ENCODE measurements at regions not wholly inside any gene's neighbourhood (a gene's known extent, or its start where the extent isn't known, plus 50 kb on each side); places are given as distances from the start of the nearest gene placed in this dataset.

DNA sequence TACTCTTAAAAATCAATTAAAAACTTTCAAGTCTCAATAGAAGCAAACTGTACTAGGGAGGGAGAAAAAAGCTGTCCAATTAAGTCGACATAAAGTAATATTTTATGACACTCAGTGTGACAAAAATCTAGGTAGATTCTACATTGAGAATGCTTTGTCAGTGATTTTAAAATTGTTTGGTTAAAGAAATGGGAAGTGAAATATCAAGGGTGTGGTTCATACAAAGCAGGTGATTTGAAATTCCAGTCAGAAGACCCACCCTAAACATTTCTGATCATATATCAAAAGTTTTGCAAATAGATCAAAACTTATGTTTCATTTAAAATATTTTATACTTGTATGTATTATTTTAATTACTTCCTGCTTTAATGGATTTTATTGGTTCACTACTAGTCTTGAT lies 338.9 kb upstream of the DCC start:
- Histone ChIP-seq H3K27me3 (no peaks in the 10 kb centered on the region), H3K36me3 (no peaks in the 10 kb centered on the region), H3K9me3 (no peaks in the 10 kb centered on the region), H3K4me1 (no peaks in the 10 kb centered on the region), H3K27ac (no peak overlapping the region), H3K4me3 (no peak overlapping the region)
- TF ChIP-seq, protein P1, sequence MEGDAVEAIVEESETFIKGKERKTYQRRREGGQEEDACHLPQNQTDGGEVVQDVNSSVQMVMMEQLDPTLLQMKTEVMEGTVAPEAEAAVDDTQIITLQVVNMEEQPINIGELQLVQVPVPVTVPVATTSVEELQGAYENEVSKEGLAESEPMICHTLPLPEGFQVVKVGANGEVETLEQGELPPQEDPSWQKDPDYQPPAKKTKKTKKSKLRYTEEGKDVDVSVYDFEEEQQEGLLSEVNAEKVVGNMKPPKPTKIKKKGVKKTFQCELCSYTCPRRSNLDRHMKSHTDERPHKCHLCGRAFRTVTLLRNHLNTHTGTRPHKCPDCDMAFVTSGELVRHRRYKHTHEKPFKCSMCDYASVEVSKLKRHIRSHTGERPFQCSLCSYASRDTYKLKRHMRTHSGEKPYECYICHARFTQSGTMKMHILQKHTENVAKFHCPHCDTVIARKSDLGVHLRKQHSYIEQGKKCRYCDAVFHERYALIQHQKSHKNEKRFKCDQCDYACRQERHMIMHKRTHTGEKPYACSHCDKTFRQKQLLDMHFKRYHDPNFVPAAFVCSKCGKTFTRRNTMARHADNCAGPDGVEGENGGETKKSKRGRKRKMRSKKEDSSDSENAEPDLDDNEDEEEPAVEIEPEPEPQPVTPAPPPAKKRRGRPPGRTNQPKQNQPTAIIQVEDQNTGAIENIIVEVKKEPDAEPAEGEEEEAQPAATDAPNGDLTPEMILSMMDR (IDR thresholded peaks at IDR 0.05): no peak
- DNase-seq (ENCODE audit: low spot score): no peak

DNA sequence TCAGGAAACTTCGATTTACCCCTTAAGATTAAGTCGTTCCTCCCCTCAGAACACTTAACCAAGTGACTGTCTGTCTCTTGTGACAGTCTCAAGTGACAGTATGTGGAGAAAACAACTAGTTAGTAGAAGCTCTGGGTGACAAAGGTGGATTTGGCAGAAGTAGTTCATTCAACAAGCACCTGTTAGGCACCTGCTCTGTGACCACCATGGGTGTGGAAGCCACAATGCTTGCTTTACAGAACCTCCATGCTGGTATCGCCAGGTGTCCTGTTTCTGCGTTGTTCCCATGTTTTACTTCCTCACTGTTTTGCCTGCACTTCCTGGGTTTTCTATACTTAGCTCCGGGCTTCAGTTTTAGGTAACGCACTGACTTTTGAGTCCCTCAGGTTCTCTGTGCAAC lies 337.4 kb upstream of the DCC start:
- Histone ChIP-seq H3K9me3 (no peaks in the 10 kb centered on the region), H3K4me1 (no peaks in the 10 kb centered on the region), H3K27me3 (no peaks in the 10 kb centered on the region), H3K4me3 (no peak overlapping the region), H3K36me3 (no peaks in the 10 kb centered on the region), H3K27ac (no peak overlapping the region)
- DNase-seq (ENCODE audit: low spot score): no peak
- TF ChIP-seq, protein P1 (IDR thresholded peaks at IDR 0.05): no peak

DNA sequence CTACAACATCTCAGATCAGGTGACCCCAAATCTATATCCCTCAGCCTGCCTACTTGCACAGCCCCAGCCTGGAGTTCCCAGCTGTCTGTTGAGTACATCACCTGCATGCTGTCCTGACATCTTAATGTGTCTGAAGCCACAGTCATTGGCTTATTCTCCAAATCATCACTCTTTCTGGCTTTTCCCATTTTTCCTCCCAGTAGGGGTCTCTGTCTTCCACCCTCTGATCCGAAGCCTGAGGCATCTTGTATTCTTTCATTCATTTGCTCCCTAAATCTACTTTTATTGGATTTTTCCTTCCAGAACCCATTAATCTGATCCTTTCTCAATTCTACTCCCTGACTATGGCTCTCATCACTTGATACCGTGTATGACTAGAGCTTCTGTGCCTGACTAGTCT lies 332.9 kb upstream of the DCC start:
- H3K4me3 ChIP-seq: no peak overlapping the region
- TF ChIP-seq, protein P1 (IDR thresholded peaks at IDR 0.05): no peak
- DNase-seq (ENCODE audit: low spot score): no peak
- no peaks in the 10 kb centered on the region for H3K4me1 ChIP-seq
- no peaks in the 10 kb centered on the region for H3K27me3 ChIP-seq
- no peaks in the 10 kb centered on the region for H3K36me3 ChIP-seq
- H3K27ac ChIP-seq: no peak overlapping the region
- no peaks in the 10 kb centered on the region for H3K9me3 ChIP-seq

DNA sequence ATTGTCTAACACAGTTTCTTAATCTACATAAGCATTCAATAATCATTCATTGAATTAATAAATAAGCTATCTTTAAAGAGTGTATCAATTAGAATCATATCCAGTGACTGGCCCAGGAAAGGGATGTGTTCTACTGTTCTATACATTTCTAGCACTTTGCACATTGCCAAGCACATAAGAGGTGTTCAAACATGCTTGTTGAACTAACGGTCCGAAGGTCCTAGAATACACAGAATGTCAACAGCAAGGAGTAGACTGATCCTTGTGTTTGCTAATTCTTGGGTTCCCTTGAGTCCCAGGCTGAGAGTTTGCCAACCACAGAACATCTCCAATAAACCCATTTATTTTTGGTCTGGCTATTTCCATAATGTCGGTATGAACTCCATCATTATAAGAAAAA lies 331.7 kb upstream of the DCC start:
- TF ChIP-seq, protein P1 (IDR thresholded peaks at IDR 0.05): no peak

DNA sequence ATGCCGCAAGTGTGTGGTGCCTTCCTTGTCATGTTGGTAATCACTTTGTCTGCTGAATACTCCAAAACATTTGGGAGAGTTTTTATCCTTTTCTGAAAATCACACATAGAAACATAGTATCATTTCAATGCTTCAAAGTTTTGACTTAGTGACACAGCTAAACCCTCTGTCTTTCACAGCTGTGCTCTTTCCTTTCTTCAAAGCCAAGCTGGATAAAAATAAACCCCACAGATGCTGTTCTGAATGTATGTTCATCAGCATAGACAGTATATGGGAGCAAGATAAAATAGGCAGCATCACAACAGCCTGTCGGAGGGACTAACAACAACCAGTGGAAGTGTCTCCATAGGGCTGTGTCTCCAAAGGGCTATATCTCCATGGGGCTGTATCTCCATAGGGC lies 331.3 kb upstream of the DCC start:
- Histone ChIP-seq H3K4me1 (no peaks in the 10 kb centered on the region), H3K9me3 (no peaks in the 10 kb centered on the region), H3K27ac (no peak overlapping the region), H3K4me3 (no peak overlapping the region), H3K36me3 (no peaks in the 10 kb centered on the region), H3K27me3 (no peaks in the 10 kb centered on the region)
- TF ChIP-seq, protein P1 (IDR thresholded peaks at IDR 0.05): no peak
- DNase-seq (ENCODE audit: low spot score): no peak

More for the DNA sequence above, 331.7 kb upstream of the DCC start:
- no peak overlapping the region for H3K27ac ChIP-seq
- H3K36me3 ChIP-seq: no peaks in the 10 kb centered on the region
- H3K4me3 ChIP-seq: no peak overlapping the region
- DNase-seq (ENCODE audit: low spot score): no peak
- no peaks in the 10 kb centered on the region for H3K4me1 ChIP-seq
- H3K27me3 ChIP-seq: no peaks in the 10 kb centered on the region
- H3K9me3 ChIP-seq: no peaks in the 10 kb centered on the region

DNA sequence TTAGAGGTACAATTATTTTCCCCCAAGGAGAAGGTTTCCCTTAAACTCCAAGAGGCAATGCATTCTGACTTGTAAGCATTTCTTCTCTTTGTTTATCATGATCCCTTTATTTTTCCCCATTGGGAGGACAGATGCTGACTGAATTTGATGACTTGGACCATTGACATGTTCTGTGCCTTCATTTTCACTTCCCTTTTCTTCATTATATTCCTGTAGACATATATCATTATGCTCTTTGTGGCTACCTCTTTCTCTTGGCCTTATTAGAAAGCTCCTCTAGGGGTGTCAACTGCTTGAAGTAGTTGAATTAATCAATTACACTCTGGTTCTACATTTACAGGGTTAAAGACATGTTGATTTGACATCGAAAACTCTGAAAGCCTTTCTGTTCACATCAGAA lies 330.0 kb upstream of the DCC start:
- no peaks in the 10 kb centered on the region for H3K36me3 ChIP-seq
- no peaks in the 10 kb centered on the region for H3K9me3 ChIP-seq
- TF ChIP-seq, protein P1 (IDR thresholded peaks at IDR 0.05): no peak
- H3K4me1 ChIP-seq: no peaks in the 10 kb centered on the region
- no peak overlapping the region for H3K27ac ChIP-seq
- H3K4me3 ChIP-seq: no peak overlapping the region
- no peak for DNase-seq (ENCODE audit: low spot score)
- H3K27me3 ChIP-seq: no peaks in the 10 kb centered on the region
